ENCODE measurements at regions not wholly inside any gene's neighbourhood (a gene's known extent, or its start where the extent isn't known, plus 50 kb on each side); places are given as distances from the start of the nearest gene placed in this dataset.

GRCh38 chr16:26344976-26345375 lies 653.2 kb downstream of the HS3ST4 start:
- Histone ChIP-seq H3K9me2 (replicated peaks; ENCODE audit: insufficient read depth, low read length) (no peaks in the 10 kb centered on the region), H3K27ac (ENCODE audit: low read length) (no peak overlapping the region), H3K27me3 (ENCODE audit: low read length) (no peaks in the 10 kb centered on the region), H3K79me2 (ENCODE audit: low read length) (no peaks in the 10 kb centered on the region), H2AFZ (ENCODE audit: low read length) (no peak overlapping the region), H3K4me1 (ENCODE audit: low read length) (no peaks in the 10 kb centered on the region), H4K20me1 (ENCODE audit: insufficient read depth, low read depth, low read length) (no peaks in the 10 kb centered on the region), H3K4me3 (ENCODE audit: low read length) (no peak overlapping the region), H3K9me3 (ENCODE audit: low read length) (no peaks in the 10 kb centered on the region), H3K9ac (ENCODE audit: low read length) (no peak overlapping the region), H3K4me2 (ENCODE audit: low read depth, low read length, poor library complexity, severe bottlenecking) (no peak overlapping the region), H3K36me3 (ENCODE audit: insufficient read depth, low read length) (no peaks in the 10 kb centered on the region)
- DNase-seq = no peak

- Histone ChIP-seq H3K9ac (ENCODE audit: low read length) (no peak overlapping the region), H2AFZ (ENCODE audit: low read length) (no peak overlapping the region), H3K9me2 (replicated peaks; ENCODE audit: insufficient read depth, low read length) (no peaks in the 10 kb centered on the region)
Observed at GRCh38 chr16:26345966-26346365, 654.2 kb downstream of the HS3ST4 start.

GRCh38 chr16:26348095-26348494 lies 656.3 kb downstream of the HS3ST4 start:
- H3K36me3 ChIP-seq (ENCODE audit: insufficient read depth, low read length) = no peaks in the 10 kb centered on the region
- H3K9me2 ChIP-seq (replicated peaks; ENCODE audit: insufficient read depth, low read length) = no peaks in the 10 kb centered on the region
- no peaks in the 10 kb centered on the region for H3K4me1 ChIP-seq (ENCODE audit: low read length)
- no peak overlapping the region for H3K9ac ChIP-seq (ENCODE audit: low read length)
- no peaks in the 10 kb centered on the region for H4K20me1 ChIP-seq (ENCODE audit: insufficient read depth, low read depth, low read length)
- H3K4me3 ChIP-seq (ENCODE audit: low read length) = no peak overlapping the region
- H2AFZ ChIP-seq (ENCODE audit: low read length) = no peak overlapping the region
- H3K79me2 ChIP-seq (ENCODE audit: low read length) = no peaks in the 10 kb centered on the region
- H3K27me3 ChIP-seq (ENCODE audit: low read length) = no peaks in the 10 kb centered on the region
- no peak overlapping the region for H3K4me2 ChIP-seq (ENCODE audit: low read depth, low read length, poor library complexity, severe bottlenecking)
- no peak overlapping the region for H3K27ac ChIP-seq (ENCODE audit: low read length)
- 0 out of 2 replicates have a peak, but pooled peaks cover 5% of the 10 kb centered on the region for H3K9me3 ChIP-seq (ENCODE audit: low read length)
- no peak for DNase-seq

More at GRCh38 chr16:26345966-26346365, 654.2 kb downstream of the HS3ST4 start:
- H3K4me2 ChIP-seq (ENCODE audit: low read depth, low read length, poor library complexity, severe bottlenecking) = no peak overlapping the region
- no peaks in the 10 kb centered on the region for H3K27me3 ChIP-seq (ENCODE audit: low read length)
- no peak overlapping the region for H3K4me3 ChIP-seq (ENCODE audit: low read length)
- no peak overlapping the region for H3K27ac ChIP-seq (ENCODE audit: low read length)
- H3K79me2 ChIP-seq (ENCODE audit: low read length) = no peaks in the 10 kb centered on the region
- 0 out of 2 replicates have a peak, but pooled peaks cover 1% of the 10 kb centered on the region for H3K9me3 ChIP-seq (ENCODE audit: low read length)
- H3K4me1 ChIP-seq (ENCODE audit: low read length) = no peaks in the 10 kb centered on the region
- H4K20me1 ChIP-seq (ENCODE audit: insufficient read depth, low read depth, low read length) = no peaks in the 10 kb centered on the region
- H3K36me3 ChIP-seq (ENCODE audit: insufficient read depth, low read length) = no peaks in the 10 kb centered on the region
- no peak for DNase-seq

GRCh38 chr16:26360867-26361266 lies 669.1 kb downstream of the HS3ST4 start:
- Histone ChIP-seq H3K9me2 (replicated peaks; ENCODE audit: insufficient read depth, low read length) (no peaks in the 10 kb centered on the region), H3K4me1 (ENCODE audit: low read length) (no peaks in the 10 kb centered on the region)
- no peak for DNase-seq

GRCh38 chr16:26363581-26363980 lies 671.8 kb downstream of the HS3ST4 start:
- no peaks in the 10 kb centered on the region for H3K4me1 ChIP-seq (ENCODE audit: low read length)
- H4K20me1 ChIP-seq (ENCODE audit: insufficient read depth, low read depth, low read length) = no peaks in the 10 kb centered on the region
- no peak for DNase-seq
- H3K27me3 ChIP-seq (ENCODE audit: low read length) = no peaks in the 10 kb centered on the region
- H3K9me2 ChIP-seq (replicated peaks; ENCODE audit: insufficient read depth, low read length) = no peaks in the 10 kb centered on the region
- H2AFZ ChIP-seq (ENCODE audit: low read length) = no peak overlapping the region
- no peaks in the 10 kb centered on the region for H3K9me3 ChIP-seq (ENCODE audit: low read length)
- H3K27ac ChIP-seq (ENCODE audit: low read length) = no peak overlapping the region
- no peak overlapping the region for H3K4me2 ChIP-seq (ENCODE audit: low read depth, low read length, poor library complexity, severe bottlenecking)
- H3K79me2 ChIP-seq (ENCODE audit: low read length) = no peaks in the 10 kb centered on the region
- no peak overlapping the region for H3K9ac ChIP-seq (ENCODE audit: low read length)
- H3K4me3 ChIP-seq (ENCODE audit: low read length) = no peak overlapping the region
- no peaks in the 10 kb centered on the region for H3K36me3 ChIP-seq (ENCODE audit: insufficient read depth, low read length)

More at GRCh38 chr16:26360867-26361266, 669.1 kb downstream of the HS3ST4 start:
- Histone ChIP-seq H3K9me3 (ENCODE audit: low read length) (no peaks in the 10 kb centered on the region), H3K4me3 (ENCODE audit: low read length) (no peak overlapping the region), H3K36me3 (ENCODE audit: insufficient read depth, low read length) (no peaks in the 10 kb centered on the region), H3K4me2 (ENCODE audit: low read depth, low read length, poor library complexity, severe bottlenecking) (no peak overlapping the region), H3K9ac (ENCODE audit: low read length) (no peak overlapping the region), H3K27me3 (ENCODE audit: low read length) (no peaks in the 10 kb centered on the region), H3K27ac (ENCODE audit: low read length) (no peak overlapping the region), H4K20me1 (ENCODE audit: insufficient read depth, low read depth, low read length) (no peaks in the 10 kb centered on the region), H2AFZ (ENCODE audit: low read length) (no peak overlapping the region), H3K79me2 (ENCODE audit: low read length) (no peaks in the 10 kb centered on the region)

GRCh38 chr16:26365161-26365940 lies 673.6 kb downstream of the HS3ST4 start:
- H3K79me2 ChIP-seq (ENCODE audit: low read length) = no peaks in the 10 kb centered on the region
- no peak overlapping the region for H3K27ac ChIP-seq (ENCODE audit: low read length)
- no peaks in the 10 kb centered on the region for H3K9me2 ChIP-seq (replicated peaks; ENCODE audit: insufficient read depth, low read length)
- no peak overlapping the region for H3K4me3 ChIP-seq (ENCODE audit: low read length)
- H3K4me1 ChIP-seq (ENCODE audit: low read length) = no peaks in the 10 kb centered on the region
- H3K36me3 ChIP-seq (ENCODE audit: insufficient read depth, low read length) = no peaks in the 10 kb centered on the region
- H2AFZ ChIP-seq (ENCODE audit: low read length) = no peak overlapping the region
- H3K27me3 ChIP-seq (ENCODE audit: low read length) = no peaks in the 10 kb centered on the region
- no peak overlapping the region for H3K9ac ChIP-seq (ENCODE audit: low read length)
- DNase-seq = no peak
- no peak overlapping the region for H3K4me2 ChIP-seq (ENCODE audit: low read depth, low read length, poor library complexity, severe bottlenecking)
- no peaks in the 10 kb centered on the region for H4K20me1 ChIP-seq (ENCODE audit: insufficient read depth, low read depth, low read length)
- H3K9me3 ChIP-seq (ENCODE audit: low read length) = no peaks in the 10 kb centered on the region

- Histone ChIP-seq H3K9me3 (ENCODE audit: low read length) (peaks cover 14% of the 10 kb centered on the region), H3K79me2 (ENCODE audit: low read length) (no peaks in the 10 kb centered on the region), H3K9ac (ENCODE audit: low read length) (no peak overlapping the region), H3K36me3 (ENCODE audit: insufficient read depth, low read length) (no peaks in the 10 kb centered on the region), H4K20me1 (ENCODE audit: insufficient read depth, low read depth, low read length) (no peaks in the 10 kb centered on the region), H3K27me3 (ENCODE audit: low read length) (no peaks in the 10 kb centered on the region), H2AFZ (ENCODE audit: low read length) (no peak overlapping the region), H3K9me2 (replicated peaks; ENCODE audit: insufficient read depth, low read length) (no peaks in the 10 kb centered on the region), H3K4me1 (ENCODE audit: low read length) (no peaks in the 10 kb centered on the region), H3K4me2 (ENCODE audit: low read depth, low read length, poor library complexity, severe bottlenecking) (no peak overlapping the region), H3K27ac (ENCODE audit: low read length) (no peak overlapping the region), H3K4me3 (ENCODE audit: low read length) (no peak overlapping the region)
- no peak for DNase-seq
Observed at GRCh38 chr16:26371349-26371869, 679.6 kb downstream of the HS3ST4 start.

GRCh38 chr16:26374279-26374925 lies 682.6 kb downstream of the HS3ST4 start:
- no peaks in the 10 kb centered on the region for H3K36me3 ChIP-seq (ENCODE audit: insufficient read depth, low read length)
- H3K27me3 ChIP-seq (ENCODE audit: low read length) = no peaks in the 10 kb centered on the region
- no peak overlapping the region for H3K9ac ChIP-seq (ENCODE audit: low read length)
- no peaks in the 10 kb centered on the region for H3K4me1 ChIP-seq (ENCODE audit: low read length)
- no peak for DNase-seq
- no peak overlapping the region for H3K27ac ChIP-seq (ENCODE audit: low read length)
- no peaks in the 10 kb centered on the region for H3K79me2 ChIP-seq (ENCODE audit: low read length)
- H3K4me3 ChIP-seq (ENCODE audit: low read length) = no peak overlapping the region
- H3K9me3 ChIP-seq (ENCODE audit: low read length) = peaks cover 14% of the 10 kb centered on the region
- no peaks in the 10 kb centered on the region for H3K9me2 ChIP-seq (replicated peaks; ENCODE audit: insufficient read depth, low read length)
- H3K4me2 ChIP-seq (ENCODE audit: low read depth, low read length, poor library complexity, severe bottlenecking) = no peak overlapping the region
- H4K20me1 ChIP-seq (ENCODE audit: insufficient read depth, low read depth, low read length) = no peaks in the 10 kb centered on the region
- H2AFZ ChIP-seq (ENCODE audit: low read length) = no peak overlapping the region

Measured in Karpas-422 (cell line).